ENCODE measurements at regions not wholly inside any gene's neighbourhood (a gene's known extent, or its start where the extent isn't known, plus 50 kb on each side); places are given as distances from the start of the nearest gene placed in this dataset.

- H3K4me3 ChIP-seq (ENCODE audit: low read depth in 1 of 2, low read length in 1 of 2) = no peak overlapping the region
- H3K9me3 ChIP-seq = no peaks in the 10 kb centered on the region
- no peaks in the 10 kb centered on the region for H3K27me3 ChIP-seq
- no peak for TF ChIP-seq CTCF (IDR thresholded peaks at IDR 0.05)
- no peak overlapping the region for H3K27ac ChIP-seq
- H3K36me3 ChIP-seq = no peaks in the 10 kb centered on the region
- no peaks in the 10 kb centered on the region for H3K4me1 ChIP-seq (ENCODE audit: control insufficient read depth in 1 of 2, insufficient read depth in 1 of 2, low read depth in 1 of 2, low read length in 1 of 2)
Observed at GRCh38 chr5:90193185-90193822, 216.3 kb downstream of the CETN3 start.

GRCh38 chr5:90191352-90192045 is 218.1 kb downstream of the CETN3 start:
- H3K27ac ChIP-seq = no peak overlapping the region
- H3K9me3 ChIP-seq = no peaks in the 10 kb centered on the region
- H3K27me3 ChIP-seq = no peaks in the 10 kb centered on the region
- no peak for TF ChIP-seq CTCF (IDR thresholded peaks at IDR 0.05)
- H3K4me3 ChIP-seq (ENCODE audit: low read depth in 1 of 2, low read length in 1 of 2) = no peak overlapping the region
- no peaks in the 10 kb centered on the region for H3K4me1 ChIP-seq (ENCODE audit: control insufficient read depth in 1 of 2, insufficient read depth in 1 of 2, low read depth in 1 of 2, low read length in 1 of 2)
- H3K36me3 ChIP-seq = no peaks in the 10 kb centered on the region

- H3K36me3 ChIP-seq = no peaks in the 10 kb centered on the region
Observed at GRCh38 chr5:90185897-90186468, 223.6 kb downstream of the CETN3 start.

GRCh38 chr5:90184764-90185163 is 224.8 kb downstream of the CETN3 start:
- no peak for TF ChIP-seq CTCF (IDR thresholded peaks at IDR 0.05)
- H3K9me3 ChIP-seq = no peaks in the 10 kb centered on the region

More at GRCh38 chr5:90185897-90186468, 223.6 kb downstream of the CETN3 start:
- no peaks in the 10 kb centered on the region for H3K27me3 ChIP-seq
- H3K4me3 ChIP-seq (ENCODE audit: low read depth in 1 of 2, low read length in 1 of 2) = no peak overlapping the region
- H3K27ac ChIP-seq = no peak overlapping the region
- no peak for TF ChIP-seq CTCF (IDR thresholded peaks at IDR 0.05)
- no peaks in the 10 kb centered on the region for H3K4me1 ChIP-seq (ENCODE audit: control insufficient read depth in 1 of 2, insufficient read depth in 1 of 2, low read depth in 1 of 2, low read length in 1 of 2)
- no peaks in the 10 kb centered on the region for H3K9me3 ChIP-seq

GRCh38 chr5:90182726-90183125 is 226.8 kb downstream of the CETN3 start:
- Histone ChIP-seq H3K27me3 (no peaks in the 10 kb centered on the region), H3K27ac (no peak overlapping the region), H3K36me3 (no peaks in the 10 kb centered on the region), H3K4me1 (ENCODE audit: control insufficient read depth in 1 of 2, insufficient read depth in 1 of 2, low read depth in 1 of 2, low read length in 1 of 2) (no peaks in the 10 kb centered on the region), H3K4me3 (ENCODE audit: low read depth in 1 of 2, low read length in 1 of 2) (no peak overlapping the region), H3K9me3 (no peaks in the 10 kb centered on the region)
- TF ChIP-seq CTCF (IDR thresholded peaks at IDR 0.05) = no peak

More at GRCh38 chr5:90184764-90185163, 224.8 kb downstream of the CETN3 start:
- no peaks in the 10 kb centered on the region for H3K36me3 ChIP-seq
- H3K4me1 ChIP-seq (ENCODE audit: control insufficient read depth in 1 of 2, insufficient read depth in 1 of 2, low read depth in 1 of 2, low read length in 1 of 2) = no peaks in the 10 kb centered on the region
- no peak overlapping the region for H3K27ac ChIP-seq
- no peak overlapping the region for H3K4me3 ChIP-seq (ENCODE audit: low read depth in 1 of 2, low read length in 1 of 2)
- no peaks in the 10 kb centered on the region for H3K27me3 ChIP-seq

All from neutrophil (primary cell).